Mammary epithelial cell (primary cell): ENCODE measurements at regions not wholly inside any gene's neighbourhood (a gene's known extent, or its start where the extent isn't known, plus 50 kb on each side); places are given as distances from the start of the nearest gene placed in this dataset.

Experiments used
- EZH2 ChIP-seq: IDR thresholded peaks from 2 replicates; pipeline ENCODE4 v1.6.1; 2012; ENCODE audit warnings: low read length, inconsistent platforms, borderline replicate concordance
- TF ChIP-seq, protein P1 (sequence below), 2 donors: IDR thresholded peaks in 1 of 2; conservative IDR thresholded peaks in 1 of 2; 2 replicates each; pipeline ENCODE4 v1.5.1; 2011 to 2012; ENCODE audit warnings: inconsistent platforms in 2 of 2, low read length in 2 of 2, mild to moderate bottlenecking in 2 of 2, control low read depth in 1 of 2, low read depth in 1 of 2; ENCODE audit not compliant: insufficient read depth in 1 of 2; ENCODE audit errors: extremely low read depth in 1 of 2

DNA sequence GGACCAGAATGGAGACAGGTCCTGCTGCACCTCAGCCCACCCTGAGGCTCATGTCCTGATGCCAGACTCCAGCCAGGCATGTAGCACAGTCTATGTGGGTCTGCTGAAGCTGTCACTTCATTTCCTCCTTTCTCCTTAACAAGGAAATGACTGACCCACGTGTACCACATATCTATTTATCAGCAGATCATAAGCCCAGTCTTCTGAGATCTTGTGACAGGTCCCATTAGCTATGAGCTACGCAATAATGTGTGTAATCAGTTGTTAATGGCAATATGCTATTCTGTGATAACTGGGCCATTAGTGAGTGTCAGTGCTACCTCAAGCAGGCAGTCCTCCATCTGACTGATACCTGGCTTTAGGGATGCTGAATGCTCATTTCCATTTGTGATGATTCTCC is 615.3 kb downstream of the BCL11A start:
- TF ChIP-seq, protein P1, sequence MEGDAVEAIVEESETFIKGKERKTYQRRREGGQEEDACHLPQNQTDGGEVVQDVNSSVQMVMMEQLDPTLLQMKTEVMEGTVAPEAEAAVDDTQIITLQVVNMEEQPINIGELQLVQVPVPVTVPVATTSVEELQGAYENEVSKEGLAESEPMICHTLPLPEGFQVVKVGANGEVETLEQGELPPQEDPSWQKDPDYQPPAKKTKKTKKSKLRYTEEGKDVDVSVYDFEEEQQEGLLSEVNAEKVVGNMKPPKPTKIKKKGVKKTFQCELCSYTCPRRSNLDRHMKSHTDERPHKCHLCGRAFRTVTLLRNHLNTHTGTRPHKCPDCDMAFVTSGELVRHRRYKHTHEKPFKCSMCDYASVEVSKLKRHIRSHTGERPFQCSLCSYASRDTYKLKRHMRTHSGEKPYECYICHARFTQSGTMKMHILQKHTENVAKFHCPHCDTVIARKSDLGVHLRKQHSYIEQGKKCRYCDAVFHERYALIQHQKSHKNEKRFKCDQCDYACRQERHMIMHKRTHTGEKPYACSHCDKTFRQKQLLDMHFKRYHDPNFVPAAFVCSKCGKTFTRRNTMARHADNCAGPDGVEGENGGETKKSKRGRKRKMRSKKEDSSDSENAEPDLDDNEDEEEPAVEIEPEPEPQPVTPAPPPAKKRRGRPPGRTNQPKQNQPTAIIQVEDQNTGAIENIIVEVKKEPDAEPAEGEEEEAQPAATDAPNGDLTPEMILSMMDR (conservative IDR thresholded peaks at IDR 0.05 in 1 of 2, IDR thresholded peaks at IDR 0.05 in 1 of 2; ENCODE audit: extremely low read depth in 1 of 2, insufficient read depth in 1 of 2, low read depth in 1 of 2, low read length in 2 of 2) = no peak
- no peak for TF ChIP-seq EZH2
